ENCODE measurements at regions not wholly inside any gene's neighbourhood (a gene's known extent, or its start where the extent isn't known, plus 50 kb on each side); places are given as distances from the start of the nearest gene placed in this dataset.

GRCh38 chr5:92644266-92644886 is 936.6 kb downstream of the NR2F1-AS1 start:
- DNase-seq (ENCODE audit: low read depth) = no peak
- H3K36me3 ChIP-seq (ENCODE audit: control insufficient read depth, insufficient read depth, low read length) = no peaks in the 10 kb centered on the region
- no peak for TF ChIP-seq CTCF (IDR thresholded peaks at IDR 0.05; ENCODE audit: insufficient read depth, low read depth, low read length)
- ChIA-PET CTCF (no interaction called here), POLR2A (no interaction called here)
- H3K4me3 ChIP-seq (ENCODE audit: low read depth, low read length) = no peak overlapping the region
- H3K27me3 ChIP-seq (ENCODE audit: control insufficient read depth, insufficient read depth, low read length) = no peaks in the 10 kb centered on the region

- no peaks in the 10 kb centered on the region for H3K36me3 ChIP-seq (ENCODE audit: control insufficient read depth, insufficient read depth, low read length)
- POLR2A ChIA-PET = no interaction called here
- CTCF ChIA-PET = no interaction called here
- H3K27me3 ChIP-seq (ENCODE audit: control insufficient read depth, insufficient read depth, low read length) = no peaks in the 10 kb centered on the region
- H3K4me3 ChIP-seq (ENCODE audit: low read depth, low read length) = no peak overlapping the region
- no peak for DNase-seq (ENCODE audit: low read depth)
- TF ChIP-seq CTCF (IDR thresholded peaks at IDR 0.05; ENCODE audit: insufficient read depth, low read depth, low read length) = no peak
Observed at GRCh38 chr5:92641031-92641962, 939.7 kb downstream of the NR2F1-AS1 start.

DNA sequence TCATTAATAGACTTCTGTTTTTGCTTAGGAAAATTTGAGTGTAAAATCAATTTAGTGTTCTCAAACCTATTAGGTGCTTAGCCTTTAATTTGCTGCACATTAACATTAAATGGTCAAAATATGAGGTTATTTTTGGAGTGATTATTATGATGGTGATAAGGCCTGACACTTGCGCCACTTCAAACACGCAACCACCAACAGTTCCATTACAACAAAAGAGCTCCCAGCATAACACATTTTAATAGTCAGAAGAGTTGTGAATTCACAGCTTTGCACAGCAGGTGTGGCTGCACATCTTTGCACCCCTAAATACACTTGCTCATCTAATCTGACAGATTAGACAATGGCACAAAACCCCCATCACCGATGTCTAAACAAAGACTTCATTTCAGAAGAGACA is 940.7 kb downstream of the NR2F1-AS1 start:
- no peaks in the 10 kb centered on the region for H3K27me3 ChIP-seq (ENCODE audit: control insufficient read depth, insufficient read depth, low read length)
- no peaks in the 10 kb centered on the region for H3K36me3 ChIP-seq (ENCODE audit: control insufficient read depth, insufficient read depth, low read length)
- no peak for DNase-seq (ENCODE audit: low read depth)
- TF ChIP-seq CTCF (IDR thresholded peaks at IDR 0.05; ENCODE audit: insufficient read depth, low read depth, low read length) = no peak
- POLR2A ChIA-PET = no interaction called here
- CTCF ChIA-PET = no interaction called here
- H3K4me3 ChIP-seq (ENCODE audit: low read depth, low read length) = no peak overlapping the region

DNA sequence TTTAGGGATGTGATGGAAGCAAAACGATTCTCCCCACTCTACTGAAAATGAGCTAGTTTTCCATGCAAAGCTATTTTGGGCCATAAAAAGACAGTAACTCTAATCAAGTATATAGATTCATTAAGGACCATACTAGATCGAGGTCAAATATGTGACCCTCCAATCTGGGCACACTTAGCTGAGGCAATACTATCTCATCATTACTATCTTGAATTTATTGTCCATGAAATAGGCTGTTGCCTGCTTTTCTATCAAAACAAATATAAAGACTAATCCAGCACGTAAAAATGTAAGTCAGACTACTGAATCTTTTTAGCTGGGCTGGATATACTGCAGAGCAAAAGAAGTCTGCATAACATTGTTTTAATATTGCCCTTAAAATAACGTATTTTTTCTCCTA is 943.1 kb downstream of the NR2F1-AS1 start:
- Histone ChIP-seq H3K36me3 (ENCODE audit: control insufficient read depth, insufficient read depth, low read length) (no peaks in the 10 kb centered on the region), H3K27me3 (ENCODE audit: control insufficient read depth, insufficient read depth, low read length) (no peaks in the 10 kb centered on the region), H3K4me3 (ENCODE audit: low read depth, low read length) (no peak overlapping the region)
- no peak for TF ChIP-seq CTCF (IDR thresholded peaks at IDR 0.05; ENCODE audit: insufficient read depth, low read depth, low read length)
- POLR2A ChIA-PET = no interaction called here
- no peak for DNase-seq (ENCODE audit: low read depth)
- CTCF ChIA-PET = interaction anchor here (1.3 kb wide), 1 partner anchor 9 kb away, joined by 3 read pairs; no protein-coding TSS in a partner anchor

DNA sequence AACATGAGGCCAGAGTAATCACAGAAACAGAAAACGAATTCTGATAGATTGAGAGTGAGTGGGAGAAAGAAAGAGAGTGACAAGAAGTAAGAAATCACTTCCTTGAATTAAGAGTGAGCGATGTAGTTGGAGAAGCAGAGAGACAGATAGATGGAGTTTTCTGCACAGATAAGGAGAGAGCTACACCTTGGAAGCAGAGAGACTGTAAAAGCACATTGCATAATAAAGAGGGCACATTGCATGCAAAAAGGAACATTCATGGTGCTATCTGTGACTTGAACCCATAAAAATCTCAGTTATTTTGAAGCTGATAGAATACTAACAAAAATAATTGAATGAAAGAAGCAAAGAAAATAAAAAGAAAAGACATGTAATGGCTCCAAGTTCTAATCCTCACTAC is 943.8 kb downstream of the NR2F1-AS1 start:
- H3K4me3 ChIP-seq (ENCODE audit: low read depth, low read length) = no peak overlapping the region
- no peaks in the 10 kb centered on the region for H3K27me3 ChIP-seq (ENCODE audit: control insufficient read depth, insufficient read depth, low read length)
- H3K36me3 ChIP-seq (ENCODE audit: control insufficient read depth, insufficient read depth, low read length) = no peaks in the 10 kb centered on the region
- POLR2A ChIA-PET = no interaction called here
- CTCF ChIA-PET = interaction anchor here (0.8 to 1.3 kb wide), 2 partner anchors 9 kb away, joined by 3 read pairs; no protein-coding TSS in a partner anchor
- no peak for TF ChIP-seq CTCF (IDR thresholded peaks at IDR 0.05; ENCODE audit: insufficient read depth, low read depth, low read length)
- DNase-seq (ENCODE audit: low read depth) = no peak
